ENCODE measurements at regions not wholly inside any gene's neighbourhood (a gene's known extent, or its start where the extent isn't known, plus 50 kb on each side); places are given as distances from the start of the nearest gene placed in this dataset.

DNA sequence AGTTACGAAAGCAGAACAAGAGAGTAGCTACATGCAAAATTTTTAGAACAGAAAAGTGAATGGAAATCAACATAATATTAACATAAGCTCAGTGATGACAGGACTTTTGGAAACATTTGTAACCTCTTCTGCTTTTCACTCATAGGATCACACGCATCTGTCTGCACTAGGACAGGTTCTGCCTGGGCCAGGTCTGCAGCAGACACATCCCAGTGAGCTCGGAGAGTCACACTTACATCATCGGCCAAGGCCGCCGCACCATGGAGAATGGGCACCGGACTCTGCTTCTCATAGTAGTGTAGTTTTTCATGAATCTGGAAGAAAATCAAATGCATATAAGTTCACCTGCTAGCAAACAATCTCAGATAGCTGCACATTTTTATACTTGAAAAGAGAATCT, 150.9 kb upstream of the ODAD2 start:
- TF ChIP-seq, protein P1, sequence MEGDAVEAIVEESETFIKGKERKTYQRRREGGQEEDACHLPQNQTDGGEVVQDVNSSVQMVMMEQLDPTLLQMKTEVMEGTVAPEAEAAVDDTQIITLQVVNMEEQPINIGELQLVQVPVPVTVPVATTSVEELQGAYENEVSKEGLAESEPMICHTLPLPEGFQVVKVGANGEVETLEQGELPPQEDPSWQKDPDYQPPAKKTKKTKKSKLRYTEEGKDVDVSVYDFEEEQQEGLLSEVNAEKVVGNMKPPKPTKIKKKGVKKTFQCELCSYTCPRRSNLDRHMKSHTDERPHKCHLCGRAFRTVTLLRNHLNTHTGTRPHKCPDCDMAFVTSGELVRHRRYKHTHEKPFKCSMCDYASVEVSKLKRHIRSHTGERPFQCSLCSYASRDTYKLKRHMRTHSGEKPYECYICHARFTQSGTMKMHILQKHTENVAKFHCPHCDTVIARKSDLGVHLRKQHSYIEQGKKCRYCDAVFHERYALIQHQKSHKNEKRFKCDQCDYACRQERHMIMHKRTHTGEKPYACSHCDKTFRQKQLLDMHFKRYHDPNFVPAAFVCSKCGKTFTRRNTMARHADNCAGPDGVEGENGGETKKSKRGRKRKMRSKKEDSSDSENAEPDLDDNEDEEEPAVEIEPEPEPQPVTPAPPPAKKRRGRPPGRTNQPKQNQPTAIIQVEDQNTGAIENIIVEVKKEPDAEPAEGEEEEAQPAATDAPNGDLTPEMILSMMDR (conservative IDR thresholded peaks at IDR 0.05; ENCODE audit: low read depth, low read length) = no peak
- no peak for TF ChIP-seq EZH2 (IDR thresholded peaks at IDR 0.05; ENCODE audit: borderline replicate concordance, low read depth, low read length, poor library complexity, severe bottlenecking)
